SK-N-SH (cell line): ENCODE measurements at regions not wholly inside any gene's neighbourhood (a gene's known extent, or its start where the extent isn't known, plus 50 kb on each side); places are given as distances from the start of the nearest gene placed in this dataset.

Source experiments
- EP300 ChIP-seq, 2 experiments: IDR thresholded peaks; 2 replicates each; pipeline versions ENCODE4 v1.4.0 to v1.6.1; 2012; ENCODE audit warnings: borderline replicate concordance in 1 of 2, low read depth in 1 of 2, low read length in 1 of 2
- EZH2phosphoT487 ChIP-seq: fragments of 200-600 bp; sonication (generic); IDR thresholded peaks from 2 replicates; pipeline ENCODE4 v1.6.1; 2017; ENCODE audit warnings: low read depth, mixed run types, mild to moderate bottlenecking, antibody characterized with exemption, moderate library complexity, borderline replicate concordance
- GABPA ChIP-seq: IDR thresholded peaks from 2 replicates; pipeline ENCODE4 v1.4.0; 2012; ENCODE audit warnings: low read depth, mild to moderate bottlenecking
- MAX ChIP-seq: IDR thresholded peaks from 2 replicates; pipeline ENCODE4 v1.4.0; 2012; ENCODE audit warnings: low read depth
- MEF2A ChIP-seq: IDR thresholded peaks from 2 replicates; pipeline ENCODE4 v1.4.0; 2012; ENCODE audit warnings: low read depth, borderline replicate concordance
- REST ChIP-seq: IDR thresholded peaks from 2 replicates; pipeline ENCODE4 v1.6.1; 2012; ENCODE audit warnings: mild to moderate bottlenecking, low read depth, low read length, moderate library complexity
- RXRA ChIP-seq: IDR thresholded peaks from 2 replicates; pipeline ENCODE4 v1.4.0; 2012; ENCODE audit warnings: low read depth, mild to moderate bottlenecking, borderline replicate concordance
- TAF1 ChIP-seq: IDR thresholded peaks from 2 replicates; pipeline ENCODE4 v1.6.1; 2012; ENCODE audit warnings: low read depth, mild to moderate bottlenecking, low read length, moderate library complexity, borderline replicate concordance

- TF ChIP-seq GABPA (no peak), MAX (no peak), MEF2A (no peak), REST (no peak), RXRA (no peak), EZH2phosphoT487 (no peak), TAF1 (no peak), EP300 (IDR thresholded peaks at IDR 0.05; ENCODE audit: borderline replicate concordance in 1 of 2, low read depth in 1 of 2, low read length in 1 of 2) (no peak)
Measured at GRCh38 chr7:80278737-80279136, 144.1 kb downstream of the GNAI1 start.
